ENCODE measurements at regions not wholly inside any gene's neighbourhood (a gene's known extent, or its start where the extent isn't known, plus 50 kb on each side); places are given as distances from the start of the nearest gene placed in this dataset.

DNA sequence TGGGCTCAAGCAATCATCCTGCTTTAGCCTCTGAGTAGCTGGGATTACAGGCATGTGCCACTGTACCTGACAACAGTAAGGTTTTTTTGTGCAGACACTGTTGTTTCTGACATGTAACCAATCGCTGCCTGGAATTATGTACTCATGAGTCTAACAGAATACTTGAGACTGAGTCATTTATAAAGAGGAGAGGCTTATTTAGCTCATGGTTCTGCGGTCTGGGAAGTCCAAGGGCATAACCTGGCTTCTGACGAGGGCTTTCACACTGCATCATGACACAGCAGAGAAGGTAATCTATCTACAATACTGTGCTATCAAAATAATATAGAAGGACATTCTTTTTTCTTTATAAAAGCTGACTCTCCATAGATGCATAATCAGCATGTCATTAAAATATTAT lies 115.5 kb upstream of the STOX2 start:
- H3K79me2 ChIP-seq (ENCODE audit: insufficient read depth, low read length) = no peaks in the 10 kb centered on the region

DNA sequence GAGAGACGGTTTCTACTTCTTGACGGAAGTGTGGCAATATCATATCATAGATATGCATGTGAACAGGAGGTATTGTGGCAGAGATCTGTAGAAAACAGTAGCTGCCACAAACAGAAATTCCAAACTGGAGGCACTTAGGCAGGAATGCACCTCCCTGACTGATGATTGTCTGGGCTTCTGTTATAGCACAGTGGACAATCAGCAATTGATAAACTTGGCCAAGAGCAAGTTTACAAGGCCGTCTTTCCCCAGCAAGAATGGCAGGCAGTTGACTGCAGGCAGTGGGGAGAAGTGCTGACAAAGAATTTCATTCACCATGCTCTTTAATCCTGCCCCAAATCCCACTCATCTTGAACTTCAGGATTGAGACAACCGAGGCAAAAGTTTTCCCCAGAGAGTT lies 114.4 kb upstream of the STOX2 start:
- H3K9me3 ChIP-seq (ENCODE audit: low read length) = no peaks in the 10 kb centered on the region
- H3K9me2 ChIP-seq (ENCODE audit: low read depth, low read length) = no peaks in the 10 kb centered on the region
- H3F3A ChIP-seq (ENCODE audit: insufficient read depth, low read length) = no peaks in the 10 kb centered on the region
- H3K4me2 ChIP-seq (ENCODE audit: low read length) = no peak overlapping the region
- H3K27me3 ChIP-seq (ENCODE audit: insufficient read depth, low read length) = no peaks in the 10 kb centered on the region
- no peaks in the 10 kb centered on the region for H4K20me1 ChIP-seq (ENCODE audit: insufficient read depth, low read length)
- H3K36me3 ChIP-seq (ENCODE audit: insufficient read depth, low read length) = no peaks in the 10 kb centered on the region
- no peak overlapping the region for H3K27ac ChIP-seq (ENCODE audit: low read depth, low read length, poor library complexity, severe bottlenecking)
- no peaks in the 10 kb centered on the region for H3K4me1 ChIP-seq (ENCODE audit: insufficient read depth, low read length, severe bottlenecking)
- H3K4me3 ChIP-seq (ENCODE audit: low read depth, low read length, poor library complexity, severe bottlenecking) = no peak overlapping the region
- H3K9ac ChIP-seq (ENCODE audit: low read length) = no peak overlapping the region
- H3K79me2 ChIP-seq (ENCODE audit: insufficient read depth, low read length) = no peaks in the 10 kb centered on the region
- TF ChIP-seq, protein P1, sequence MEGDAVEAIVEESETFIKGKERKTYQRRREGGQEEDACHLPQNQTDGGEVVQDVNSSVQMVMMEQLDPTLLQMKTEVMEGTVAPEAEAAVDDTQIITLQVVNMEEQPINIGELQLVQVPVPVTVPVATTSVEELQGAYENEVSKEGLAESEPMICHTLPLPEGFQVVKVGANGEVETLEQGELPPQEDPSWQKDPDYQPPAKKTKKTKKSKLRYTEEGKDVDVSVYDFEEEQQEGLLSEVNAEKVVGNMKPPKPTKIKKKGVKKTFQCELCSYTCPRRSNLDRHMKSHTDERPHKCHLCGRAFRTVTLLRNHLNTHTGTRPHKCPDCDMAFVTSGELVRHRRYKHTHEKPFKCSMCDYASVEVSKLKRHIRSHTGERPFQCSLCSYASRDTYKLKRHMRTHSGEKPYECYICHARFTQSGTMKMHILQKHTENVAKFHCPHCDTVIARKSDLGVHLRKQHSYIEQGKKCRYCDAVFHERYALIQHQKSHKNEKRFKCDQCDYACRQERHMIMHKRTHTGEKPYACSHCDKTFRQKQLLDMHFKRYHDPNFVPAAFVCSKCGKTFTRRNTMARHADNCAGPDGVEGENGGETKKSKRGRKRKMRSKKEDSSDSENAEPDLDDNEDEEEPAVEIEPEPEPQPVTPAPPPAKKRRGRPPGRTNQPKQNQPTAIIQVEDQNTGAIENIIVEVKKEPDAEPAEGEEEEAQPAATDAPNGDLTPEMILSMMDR (IDR thresholded peaks at IDR 0.05; ENCODE audit: low read length) = no peak
- TF ChIP-seq EZH2 (IDR thresholded peaks at IDR 0.05; ENCODE audit: borderline replicate concordance, low read length) = no peak
- no peak overlapping the region for H2AFZ ChIP-seq (ENCODE audit: low read length)

More for the DNA sequence above, 115.5 kb upstream of the STOX2 start:
- Histone ChIP-seq H3K36me3 (ENCODE audit: insufficient read depth, low read length) (no peaks in the 10 kb centered on the region), H2AFZ (ENCODE audit: low read length) (no peak overlapping the region), H3K4me1 (ENCODE audit: insufficient read depth, low read length, severe bottlenecking) (no peaks in the 10 kb centered on the region), H3K9ac (ENCODE audit: low read length) (no peak overlapping the region), H3K27ac (ENCODE audit: low read depth, low read length, poor library complexity, severe bottlenecking) (no peak overlapping the region), H3K4me3 (ENCODE audit: low read depth, low read length, poor library complexity, severe bottlenecking) (no peak overlapping the region), H3K4me2 (ENCODE audit: low read length) (no peak overlapping the region), H3F3A (ENCODE audit: insufficient read depth, low read length) (no peaks in the 10 kb centered on the region), H3K9me3 (ENCODE audit: low read length) (no peaks in the 10 kb centered on the region), H3K27me3 (ENCODE audit: insufficient read depth, low read length) (no peaks in the 10 kb centered on the region), H4K20me1 (ENCODE audit: insufficient read depth, low read length) (no peaks in the 10 kb centered on the region), H3K9me2 (ENCODE audit: low read depth, low read length) (no peaks in the 10 kb centered on the region)
- TF ChIP-seq, protein P1 (IDR thresholded peaks at IDR 0.05; ENCODE audit: low read length) = no peak
- TF ChIP-seq EZH2 (IDR thresholded peaks at IDR 0.05; ENCODE audit: borderline replicate concordance, low read length) = no peak

DNA sequence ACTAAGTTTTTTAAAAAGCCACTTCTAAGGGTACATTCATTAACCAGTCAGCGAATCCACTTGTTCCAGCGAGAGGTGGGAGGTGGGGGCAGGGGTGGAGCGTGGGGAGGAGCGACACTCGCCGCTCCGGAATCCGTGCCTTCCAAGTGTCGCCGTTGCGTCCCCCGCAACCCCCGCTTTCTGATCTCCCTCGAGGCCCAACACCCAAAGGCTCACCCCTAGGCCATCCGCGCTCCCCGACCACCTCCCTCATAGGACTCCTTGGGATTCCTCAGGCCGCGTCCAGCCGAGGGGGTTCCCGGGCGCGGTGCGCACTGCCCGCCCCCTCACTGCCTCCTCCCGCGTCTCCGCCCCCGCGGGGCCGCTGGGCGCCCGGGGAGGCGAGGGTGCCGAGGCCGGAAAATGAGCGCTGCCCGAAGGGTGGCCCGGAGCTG lies 108.1 kb upstream of the STOX2 start:
- no peak overlapping the region for H3K9ac ChIP-seq (ENCODE audit: low read length)
- H3K9me3 ChIP-seq (ENCODE audit: low read length) = no peaks in the 10 kb centered on the region
- H2AFZ ChIP-seq (ENCODE audit: low read length) = no peak overlapping the region
- no peaks in the 10 kb centered on the region for H3K79me2 ChIP-seq (ENCODE audit: insufficient read depth, low read length)
- no peaks in the 10 kb centered on the region for H3K4me1 ChIP-seq (ENCODE audit: insufficient read depth, low read length, severe bottlenecking)
- H3K27me3 ChIP-seq (ENCODE audit: insufficient read depth, low read length) = 0 out of 2 replicates have a peak, but pooled peaks cover 3% of the 10 kb centered on the region
- H3K36me3 ChIP-seq (ENCODE audit: insufficient read depth, low read length) = no peaks in the 10 kb centered on the region
- H3K4me2 ChIP-seq (ENCODE audit: low read length) = no peak overlapping the region
- TF ChIP-seq EZH2 (IDR thresholded peaks at IDR 0.05; ENCODE audit: borderline replicate concordance, low read length) = no peak
- TF ChIP-seq, protein P1 (IDR thresholded peaks at IDR 0.05; ENCODE audit: low read length) = no peak
- no peaks in the 10 kb centered on the region for H4K20me1 ChIP-seq (ENCODE audit: insufficient read depth, low read length)
- H3K4me3 ChIP-seq (ENCODE audit: low read depth, low read length, poor library complexity, severe bottlenecking) = no peak overlapping the region
- H3K27ac ChIP-seq (ENCODE audit: low read depth, low read length, poor library complexity, severe bottlenecking) = no peak overlapping the region
- H3F3A ChIP-seq (ENCODE audit: insufficient read depth, low read length) = no peaks in the 10 kb centered on the region
- H3K9me2 ChIP-seq (ENCODE audit: low read depth, low read length) = no peaks in the 10 kb centered on the region
